ENCODE measurements at regions not wholly inside any gene's neighbourhood (a gene's known extent, or its start where the extent isn't known, plus 50 kb on each side); places are given as distances from the start of the nearest gene placed in this dataset.
"Not testable (repeated sequence)": the region's sequence is repeated elsewhere in the genome, so short reads cannot be mapped to it uniquely, and the experiment has no call there.

DNA sequence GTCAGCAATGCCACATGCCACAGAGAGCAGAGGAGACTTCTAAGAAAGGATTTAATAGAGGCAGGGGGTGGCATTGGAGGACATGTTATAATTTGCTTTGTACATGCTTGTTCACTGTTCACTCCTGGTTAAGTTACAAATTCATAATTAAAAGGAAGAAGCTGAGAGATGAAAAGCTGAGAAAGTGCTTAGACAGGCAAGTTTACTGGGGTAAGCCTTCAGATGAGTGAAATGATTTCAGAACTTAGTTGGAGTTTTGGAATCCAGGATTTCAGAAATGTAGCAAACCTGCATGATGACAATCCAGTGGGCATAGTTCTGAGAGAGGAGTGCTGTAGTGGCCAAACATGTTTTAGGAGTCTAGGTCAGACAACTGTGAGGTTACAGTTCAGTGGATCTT lies 67.3 kb upstream of the FBXO33 start:
- TF ChIP-seq POLR2A (IDR thresholded peaks at IDR 0.05) = no peak
- no peak for DNase-seq
- no peaks in the 10 kb centered on the region for H3K27me3 ChIP-seq
- H3K4me3 ChIP-seq = no peak overlapping the region
- intact Hi-C loops (cut with DNase I; ENCODE audit: low total_unique reads) = no loop called here
- H3K4me1 ChIP-seq = no peaks in the 10 kb centered on the region
- H3K9me3 ChIP-seq = peaks cover 0 to 13% (median 6%) of the 10 kb centered on the region in 4 donors
- H3K27ac ChIP-seq = no peak overlapping the region
- no peaks in the 10 kb centered on the region for H3K36me3 ChIP-seq

DNA sequence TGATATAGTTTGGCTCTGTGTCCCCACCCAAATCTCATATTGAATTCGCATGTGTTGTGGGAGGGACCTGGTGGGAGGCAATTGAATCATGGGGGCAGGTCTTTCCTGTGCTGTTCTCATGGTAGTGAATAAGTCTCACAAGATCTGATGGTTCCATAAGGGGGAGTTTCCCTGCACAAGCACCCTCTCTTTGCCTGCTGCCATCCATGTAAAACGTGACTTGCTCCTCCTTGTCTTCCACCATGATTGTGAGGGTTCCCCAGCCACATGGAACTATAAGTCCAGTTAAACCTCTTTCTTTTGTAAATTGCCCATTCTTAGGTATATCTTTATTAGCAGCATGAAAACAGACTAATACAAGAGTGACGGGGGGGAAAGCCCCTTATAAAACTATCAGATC lies 65.4 kb upstream of the FBXO33 start:
- DNase-seq; intact Hi-C loops (cut with DNase I; ENCODE audit: low total_unique reads); H3K36me3 ChIP-seq; H3K27ac ChIP-seq; H3K4me1 ChIP-seq; H3K27me3 ChIP-seq; H3K4me3 ChIP-seq: not testable (repeated sequence)
- WGBS, 5 donors = 76 to 91% (median 88%) methylated on average over 3 of the region's 3 CpGs
- H3K9me3 ChIP-seq = peaks cover 0 to 13% (median 6%) of the 10 kb centered on the region in 4 donors

- no peaks in the 10 kb centered on the region for H3K27me3 ChIP-seq
- intact Hi-C loops (cut with DNase I; ENCODE audit: low total_unique reads) = no loop called here
- 67 to 79% (median 72%) methylated on average over 2 of the region's 2 CpGs for WGBS, 5 donors
Observed at GRCh38 chr14:39492267-39492666, 60.0 kb upstream of the FBXO33 start.

DNA sequence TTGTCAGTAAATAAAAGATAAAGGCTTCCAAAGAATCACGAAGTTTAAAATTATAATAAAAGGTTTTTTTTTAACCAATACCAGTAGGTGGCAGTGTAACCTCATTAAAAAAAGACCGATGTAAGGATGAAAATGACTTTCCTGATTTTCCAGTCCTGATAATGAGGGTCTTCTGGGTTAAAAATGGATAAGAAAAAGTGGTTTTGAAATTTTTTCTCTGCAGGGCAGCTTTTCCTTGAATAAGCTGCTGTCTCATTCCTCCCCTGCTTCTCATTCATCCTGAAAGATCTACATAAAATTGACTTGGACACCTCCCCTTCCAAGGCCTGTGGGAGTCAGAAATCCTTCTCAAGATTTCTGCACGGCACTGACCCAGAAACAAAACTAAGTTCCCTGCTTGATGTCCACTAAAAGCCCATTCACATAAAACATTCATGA lies 58.9 kb upstream of the FBXO33 start:
- WGBS, 5 donors = 4 to 14% (median 10%) methylated on average over 3 of the region's 3 CpGs
- Histone ChIP-seq H3K27ac (no peak overlapping the region), H3K36me3 (no peaks in the 10 kb centered on the region), H3K4me3 (no peak overlapping the region), H3K9me3 (peaks cover 0 to 3% (median 0%) of the 10 kb centered on the region in 4 donors), H3K4me1 (peaks cover 0 to 12% (median 5%) of the 10 kb centered on the region in 4 donors), H3K27me3 (no peaks in the 10 kb centered on the region)
- DNase-seq = peak in 1 of 2 donors; percentile 60
- intact Hi-C loops (cut with DNase I; ENCODE audit: low total_unique reads) = no loop called here
- TF ChIP-seq CTCF (IDR thresholded peaks at IDR 0.05) = peak in 3 of 7 experiments; percentile 28 to 66 (median 52)
- no peak for TF ChIP-seq POLR2AphosphoS5 (IDR thresholded peaks at IDR 0.05)

More at GRCh38 chr14:39492267-39492666, 60.0 kb upstream of the FBXO33 start:
- no peak overlapping the region for H3K27ac ChIP-seq
- no peak for DNase-seq
- no peak overlapping the region for H3K4me3 ChIP-seq
- H3K9me3 ChIP-seq = peaks cover 0 to 12% (median 4%) of the 10 kb centered on the region in 4 donors
- TF ChIP-seq CTCF (IDR thresholded peaks at IDR 0.05) (no peak), POLR2A (IDR thresholded peaks at IDR 0.05) (no peak), POLR2AphosphoS5 (IDR thresholded peaks at IDR 0.05) (no peak), EP300 (IDR thresholded peaks at IDR 0.05) (no peak)
- H3K36me3 ChIP-seq = no peaks in the 10 kb centered on the region
- peaks cover 0 to 12% (median 5%) of the 10 kb centered on the region in 4 donors for H3K4me1 ChIP-seq

DNA sequence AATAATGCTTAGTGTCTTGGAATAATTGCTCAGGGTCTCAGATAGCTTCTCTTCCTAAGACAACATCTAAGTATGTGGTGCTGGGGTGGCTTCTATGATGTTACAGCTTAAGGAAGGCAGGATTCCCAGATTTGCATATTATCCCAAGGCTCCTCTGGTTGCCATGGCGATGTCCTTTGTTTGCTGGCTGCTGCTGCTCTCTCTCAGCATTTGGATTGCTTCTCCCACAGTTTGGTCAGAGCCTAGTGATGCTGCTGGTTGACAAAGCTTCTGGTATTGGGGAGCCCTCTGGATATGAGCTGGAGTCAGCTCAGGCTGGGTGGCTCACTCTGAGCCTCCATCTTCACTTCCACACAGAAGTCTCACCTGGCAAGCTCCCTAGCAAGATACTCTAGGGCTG lies 56.4 kb upstream of the FBXO33 start:
- H3K4me3 ChIP-seq = no peak overlapping the region
- no peaks in the 10 kb centered on the region for H3K36me3 ChIP-seq
- intact Hi-C loops (cut with DNase I; ENCODE audit: low total_unique reads) = no loop called here
- WGBS, 5 donors = 29 to 59% (median 48%) methylated on average over 1 of the region's 1 CpG
- no peak overlapping the region for H3K27ac ChIP-seq
- peak in 1 of 2 donors; percentile 65 for DNase-seq
- no peaks in the 10 kb centered on the region for H3K9me3 ChIP-seq
- no peaks in the 10 kb centered on the region for H3K27me3 ChIP-seq
- peaks cover 0 to 12% (median 5%) of the 10 kb centered on the region in 4 donors for H3K4me1 ChIP-seq
- no peak for TF ChIP-seq CTCF (IDR thresholded peaks at IDR 0.05)
- TF ChIP-seq POLR2AphosphoS5 (IDR thresholded peaks at IDR 0.05) = no peak
- TF ChIP-seq EP300 (IDR thresholded peaks at IDR 0.05) = no peak
- TF ChIP-seq POLR2A (IDR thresholded peaks at IDR 0.05) = no peak

Measured in stomach (tissue), 8 donors.